Retina (tissue), 1 donor: ENCODE measurements at regions not wholly inside any gene's neighbourhood (a gene's known extent, or its start where the extent isn't known, plus 50 kb on each side); places are given as distances from the start of the nearest gene placed in this dataset.

ENCODE experiments used
- DNase-seq: peaks from one replicate; pipeline ENCODE4 v3.0.0-alpha.2; 2016

- no peak for DNase-seq
Observed at GRCh38 chr6:21382821-21383449, 210.6 kb upstream of the SOX4 start.

GRCh38 chr6:21383450-21384085, 210.0 kb upstream of the SOX4 start:
- peak; percentile 85 for DNase-seq

- no peak for DNase-seq
Observed at GRCh38 chr6:21384216-21384615, 209.3 kb upstream of the SOX4 start.

- DNase-seq: no peak
Observed at GRCh38 chr6:21386744-21387143, 206.8 kb upstream of the SOX4 start.

- peak; percentile 43 for DNase-seq
Observed at GRCh38 chr6:21390532-21391213, 202.9 kb upstream of the SOX4 start.

- DNase-seq: no peak
Observed at GRCh38 chr6:21392177-21392576, 201.4 kb upstream of the SOX4 start.

GRCh38 chr6:21393441-21394165, 199.9 kb upstream of the SOX4 start:
- no peak for DNase-seq

GRCh38 chr6:21395121-21395520, 198.4 kb upstream of the SOX4 start:
- no peak for DNase-seq

GRCh38 chr6:21396313-21396712, 197.2 kb upstream of the SOX4 start:
- DNase-seq: no peak

- no peak for DNase-seq
Observed at GRCh38 chr6:21398741-21399325, 194.7 kb upstream of the SOX4 start.

- DNase-seq: no peak
Observed at GRCh38 chr6:21402368-21402767, 191.2 kb upstream of the SOX4 start.

- DNase-seq: no peak
Observed at GRCh38 chr6:21404577-21404976, 189.0 kb upstream of the SOX4 start.

- DNase-seq: no peak
Observed at GRCh38 chr6:21406316-21406715, 187.2 kb upstream of the SOX4 start.

GRCh38 chr6:21409231-21409630, 184.3 kb upstream of the SOX4 start:
- no peak for DNase-seq

- no peak for DNase-seq
Observed at GRCh38 chr6:21413428-21413827, 180.1 kb upstream of the SOX4 start.

GRCh38 chr6:21414065-21414464, 179.5 kb upstream of the SOX4 start:
- DNase-seq: no peak

- no peak for DNase-seq
Observed at GRCh38 chr6:21420146-21420878, 173.2 kb upstream of the SOX4 start.

- DNase-seq: no peak
Observed at GRCh38 chr6:21420926-21421325, 172.6 kb upstream of the SOX4 start.

GRCh38 chr6:21423106-21423854, 170.3 kb upstream of the SOX4 start:
- no peak for DNase-seq

- no peak for DNase-seq
Observed at GRCh38 chr6:21426841-21427490, 166.6 kb upstream of the SOX4 start.

GRCh38 chr6:21429291-21429690, 164.3 kb upstream of the SOX4 start:
- DNase-seq: no peak
